Activated CD4-positive, alpha-beta T cell treated with anti-CD3 and anti-CD28 coated beads, Interleukin-2, Interleukin-6, amounts not matched to agents 100 ng/mL and 50 ng/mL, durations not matched to agents 16 hours and 8 hours (primary cell): ENCODE measurements at regions not wholly inside any gene's neighbourhood (a gene's known extent, or its start where the extent isn't known, plus 50 kb on each side); places are given as distances from the start of the nearest gene placed in this dataset.

Experiments used
- DNase-seq: peaks from one replicate; pipeline ENCODE4 v3.0.0-alpha.2; 2020

- no peak for DNase-seq
These were observed 416.4 kb downstream of the TCERG1L start for GRCh38 chr10:130895161-130895560.

DNA sequence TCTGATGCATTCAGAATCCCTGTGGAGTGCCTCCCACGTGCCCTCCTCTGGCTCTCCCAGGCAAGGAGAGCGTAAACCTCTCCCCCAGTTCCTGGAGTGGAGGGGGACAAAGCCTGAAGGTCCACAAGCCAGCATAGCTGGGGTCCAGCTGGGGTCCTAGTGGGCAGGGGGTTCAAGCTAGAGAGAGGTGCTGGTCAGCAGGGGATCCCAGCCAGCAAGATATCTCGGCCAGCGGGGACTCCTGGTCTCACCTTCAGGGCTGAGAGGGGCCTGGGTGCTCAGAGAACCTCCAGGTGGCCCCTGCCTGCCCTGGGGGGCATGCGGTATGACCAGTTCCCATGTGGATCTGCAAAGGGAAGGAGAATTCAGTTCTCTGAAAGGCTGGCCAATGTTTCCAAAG, 413.7 kb downstream of the TCERG1L start:
- DNase-seq: no peak

DNA sequence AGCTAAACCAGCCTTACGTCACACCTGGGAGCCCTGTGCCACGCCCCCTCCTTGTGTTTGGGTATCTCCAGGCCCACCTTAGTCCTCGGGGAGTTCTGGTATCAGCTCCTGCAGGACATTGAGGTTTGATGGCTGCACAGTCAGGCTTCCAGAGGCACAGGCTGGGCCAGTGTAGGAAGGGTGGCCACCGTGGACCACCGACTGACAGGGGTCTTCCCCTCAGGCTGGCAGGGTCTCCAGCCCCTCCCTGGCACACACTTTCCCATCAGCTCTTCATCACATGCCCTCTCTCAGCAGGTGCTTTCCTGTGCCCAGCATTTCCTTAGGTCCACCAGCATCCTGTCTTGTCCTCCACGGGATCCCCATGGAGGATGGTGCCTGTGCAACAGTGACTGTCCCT, 413.1 kb downstream of the TCERG1L start:
- DNase-seq: no peak

- DNase-seq: no peak
These were observed 411.7 kb downstream of the TCERG1L start for GRCh38 chr10:130899856-130900255.

DNA sequence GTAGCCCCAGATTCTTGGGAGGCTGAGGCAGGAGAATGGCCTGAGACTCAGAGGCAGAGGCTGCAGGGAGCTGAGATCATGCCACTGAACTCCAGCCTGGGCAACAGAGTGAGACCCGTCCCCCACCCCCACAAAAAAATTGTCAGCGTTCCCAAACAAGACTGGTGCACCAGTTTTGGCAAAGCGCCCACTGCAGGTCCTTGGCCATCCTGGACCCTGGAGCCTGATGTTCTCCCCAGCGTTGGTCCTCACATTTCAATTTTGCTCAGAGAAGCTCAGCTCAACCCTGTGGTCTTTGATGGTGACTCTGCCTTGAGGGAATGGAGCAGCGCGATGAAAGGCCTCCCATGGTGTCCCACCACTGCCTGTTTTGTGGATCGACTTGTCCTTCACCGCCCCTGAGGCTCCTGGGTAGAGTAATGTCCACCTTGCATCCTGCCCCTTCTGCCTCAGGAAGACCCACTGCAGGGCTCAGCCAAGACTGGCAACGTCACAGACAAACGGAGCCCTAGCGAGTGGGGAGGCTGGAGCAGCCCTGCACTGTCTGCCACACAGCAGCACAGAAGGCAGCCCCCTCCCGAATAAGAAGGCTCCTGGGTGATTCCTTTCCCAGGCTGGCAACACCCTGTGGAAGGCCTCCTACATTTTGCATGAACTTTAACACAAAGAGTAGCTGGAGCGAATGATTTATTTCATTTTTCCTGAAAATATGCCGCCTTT, 410.9 kb downstream of the TCERG1L start:
- DNase-seq: no peak

GRCh38 chr10:130901311-130902165, 410.0 kb downstream of the TCERG1L start:
- DNase-seq: no peak

DNA sequence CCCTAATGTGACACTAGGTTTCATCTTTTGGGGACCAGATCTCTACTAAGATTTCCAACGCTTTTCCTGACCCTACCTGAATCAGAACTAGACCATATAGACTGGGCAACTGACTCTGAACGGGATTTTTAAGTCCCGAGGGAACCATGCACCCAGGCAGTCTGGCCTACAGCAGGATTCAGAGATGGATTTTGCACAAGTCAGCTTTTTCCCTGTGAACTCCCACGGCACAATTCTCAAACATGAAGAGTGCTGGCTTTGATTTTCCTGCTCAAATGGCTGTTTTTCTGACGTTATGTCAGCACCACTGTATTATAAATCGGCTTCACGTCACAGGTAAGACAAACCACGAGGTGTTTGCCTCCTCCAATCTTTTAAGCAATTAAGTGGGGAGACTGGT, 409.1 kb downstream of the TCERG1L start:
- no peak for DNase-seq

DNA sequence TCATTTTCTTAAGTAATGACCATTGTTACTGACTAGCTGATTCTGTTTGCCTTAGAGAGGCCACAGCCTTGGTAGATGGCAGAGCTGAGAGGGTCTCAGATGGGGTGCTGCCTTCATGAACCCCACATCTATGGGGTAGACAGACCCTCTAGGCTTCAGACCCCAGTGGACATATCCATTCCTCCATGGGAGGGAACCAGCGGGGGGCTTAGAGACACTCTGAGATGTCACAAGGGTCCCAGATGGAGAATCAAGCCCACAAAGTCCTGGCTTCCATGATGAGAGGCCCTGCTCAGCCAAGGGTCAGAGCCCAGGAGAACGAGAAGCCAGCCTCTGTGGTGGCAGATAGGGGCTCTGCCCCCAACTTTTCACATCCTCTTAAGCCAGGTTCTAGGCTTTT, 408.6 kb downstream of the TCERG1L start:
- no peak for DNase-seq

DNA sequence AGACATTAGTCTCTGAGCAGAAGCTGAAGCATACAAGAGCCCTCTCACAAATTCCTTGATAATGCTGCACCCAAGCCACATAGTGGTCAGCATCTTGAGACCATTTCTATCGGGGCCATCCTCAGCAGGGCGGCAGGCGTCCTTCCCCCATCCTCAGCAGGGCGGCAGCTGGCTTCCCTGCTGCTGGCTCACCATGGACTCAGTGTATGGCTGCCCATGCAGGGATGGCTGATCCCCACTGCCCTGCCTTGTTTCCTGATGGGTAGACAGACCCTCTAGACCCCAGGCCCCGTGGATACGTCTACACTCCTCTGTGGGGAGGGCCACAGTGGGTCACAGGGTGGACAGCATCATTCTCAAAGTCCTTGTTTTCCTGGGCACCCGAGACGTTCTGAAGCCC, 406.8 kb downstream of the TCERG1L start:
- no peak for DNase-seq

- no peak for DNase-seq
These were observed 406.1 kb downstream of the TCERG1L start for GRCh38 chr10:130905386-130905785.

DNA sequence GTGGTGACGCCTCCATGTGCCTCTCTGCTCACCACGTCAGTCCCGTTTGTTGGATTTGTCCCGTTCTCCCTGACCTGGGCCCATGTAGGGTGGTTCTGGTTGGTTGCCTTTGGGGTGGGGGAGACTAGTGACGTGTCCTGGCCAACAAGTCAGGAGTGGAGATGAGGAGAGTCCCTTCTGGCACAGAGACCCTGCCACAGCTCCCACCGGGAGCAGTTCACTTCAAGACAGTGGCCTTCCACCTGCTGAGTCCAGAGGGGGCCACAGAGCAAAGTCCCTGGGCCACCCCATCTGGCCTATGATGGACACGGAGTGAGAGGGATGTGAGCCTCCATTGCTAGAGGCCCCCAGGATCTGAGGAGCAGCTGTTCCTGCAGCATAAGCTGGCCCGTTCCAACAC, 405.6 kb downstream of the TCERG1L start:
- DNase-seq: no peak

GRCh38 chr10:130910848-130911247, 400.7 kb downstream of the TCERG1L start:
- DNase-seq: no peak

DNA sequence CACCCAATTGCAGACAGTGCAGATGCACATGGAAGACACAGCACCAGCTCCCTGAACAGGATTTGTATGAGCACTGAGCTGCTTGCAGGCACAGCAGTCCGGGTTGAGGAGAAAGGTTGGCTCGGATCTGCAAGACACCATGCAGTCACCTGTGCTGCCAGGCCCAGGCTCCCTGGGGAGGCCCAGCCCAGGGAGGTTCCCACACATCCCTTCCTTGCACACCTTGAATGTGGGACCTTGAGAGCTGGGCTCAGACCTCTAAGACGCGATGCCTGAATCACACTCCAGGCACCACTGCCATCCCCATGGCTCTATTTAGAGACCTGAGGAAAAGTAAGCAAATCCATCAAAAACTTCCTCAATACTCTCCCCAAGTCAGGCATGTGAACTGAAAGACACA, 397.7 kb downstream of the TCERG1L start:
- no peak for DNase-seq

- no peak for DNase-seq
These were observed 397.2 kb downstream of the TCERG1L start for GRCh38 chr10:130914367-130914766.

DNA sequence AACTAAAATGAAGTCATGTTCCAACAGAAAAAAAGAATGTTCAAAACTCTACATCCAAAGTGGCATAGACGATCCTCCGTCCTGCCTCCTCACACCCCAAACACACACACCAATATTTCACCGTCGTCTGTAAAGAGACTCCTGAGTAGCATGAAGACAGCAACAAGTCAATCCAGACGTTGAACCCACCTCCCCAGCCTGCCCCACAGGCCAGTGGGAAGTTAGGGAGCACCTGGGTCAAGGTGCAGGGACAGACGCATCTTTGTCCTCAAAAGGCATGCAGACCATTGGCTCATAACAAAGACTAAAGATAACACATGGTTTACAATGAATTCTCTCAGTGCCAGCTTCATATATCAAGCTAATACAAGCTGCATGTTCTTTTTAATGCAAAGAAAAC, 396.5 kb downstream of the TCERG1L start:
- no peak for DNase-seq

DNA sequence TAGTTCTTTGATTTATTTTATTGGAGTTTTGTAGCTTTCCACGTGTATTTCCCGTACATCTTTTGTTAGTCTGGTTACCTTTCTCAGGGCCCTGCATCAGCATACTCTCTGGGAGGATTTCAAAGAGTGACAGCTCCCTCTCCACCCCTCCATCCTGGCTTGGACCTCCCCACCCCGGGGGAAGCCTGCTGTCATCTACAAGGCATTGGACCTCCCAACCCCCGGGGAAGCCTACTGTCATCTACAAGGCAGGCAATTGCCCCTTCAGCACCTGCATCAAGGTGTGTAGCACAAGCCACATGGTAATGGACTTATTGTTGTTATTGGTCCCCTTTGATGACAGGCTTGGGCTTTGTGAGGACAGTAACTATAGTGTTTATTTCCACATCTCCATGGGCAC, 390.1 kb downstream of the TCERG1L start:
- no peak for DNase-seq

DNA sequence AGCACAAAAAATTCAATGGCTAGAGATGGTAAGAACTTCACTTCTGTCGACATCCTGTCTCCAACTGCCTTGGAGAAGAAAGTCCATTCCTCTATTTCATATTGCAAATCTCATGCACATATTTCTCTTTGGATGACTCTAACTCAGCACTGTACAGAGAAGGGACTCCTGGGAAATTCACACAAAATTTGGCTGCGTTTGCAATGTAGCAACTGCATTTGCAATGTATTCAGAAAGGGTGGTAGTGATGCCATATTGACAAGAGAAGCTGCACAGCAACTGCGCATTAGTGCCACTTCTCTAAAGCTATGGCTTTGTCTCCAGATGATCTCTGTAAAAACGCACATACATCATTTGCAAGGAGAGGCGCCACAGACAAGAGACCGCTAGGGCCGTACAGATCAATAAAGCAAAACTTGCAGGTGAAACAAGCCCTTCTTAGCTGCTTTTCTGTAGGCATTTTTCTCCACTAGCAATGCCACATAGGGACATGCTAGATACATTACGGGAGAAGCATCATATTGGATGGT, 389.5 kb downstream of the TCERG1L start:
- no peak for DNase-seq

GRCh38 chr10:130923596-130923995, 387.9 kb downstream of the TCERG1L start:
- no peak for DNase-seq

GRCh38 chr10:130924138-130924819, 387.2 kb downstream of the TCERG1L start:
- DNase-seq: no peak

DNA sequence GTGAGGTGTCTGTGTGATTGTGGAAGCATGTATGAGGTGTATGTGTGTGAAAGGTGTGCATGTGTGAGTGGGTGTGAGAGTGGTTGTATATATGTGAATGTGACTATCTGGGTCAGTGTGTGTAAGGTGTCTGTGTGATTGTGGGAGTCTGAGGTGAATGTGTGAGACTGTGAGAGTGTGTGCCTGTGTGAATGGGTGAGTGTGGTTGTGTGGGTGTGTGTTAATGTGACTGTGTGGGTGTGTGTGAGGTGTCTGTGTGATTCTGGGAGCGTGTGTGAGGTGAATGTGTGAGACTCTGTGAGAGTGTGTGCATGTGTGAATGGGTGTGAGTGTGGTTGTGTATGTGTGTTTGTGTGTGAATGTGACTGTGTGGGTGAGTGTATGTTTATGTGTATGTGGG, 385.1 kb downstream of the TCERG1L start:
- no peak for DNase-seq

DNA sequence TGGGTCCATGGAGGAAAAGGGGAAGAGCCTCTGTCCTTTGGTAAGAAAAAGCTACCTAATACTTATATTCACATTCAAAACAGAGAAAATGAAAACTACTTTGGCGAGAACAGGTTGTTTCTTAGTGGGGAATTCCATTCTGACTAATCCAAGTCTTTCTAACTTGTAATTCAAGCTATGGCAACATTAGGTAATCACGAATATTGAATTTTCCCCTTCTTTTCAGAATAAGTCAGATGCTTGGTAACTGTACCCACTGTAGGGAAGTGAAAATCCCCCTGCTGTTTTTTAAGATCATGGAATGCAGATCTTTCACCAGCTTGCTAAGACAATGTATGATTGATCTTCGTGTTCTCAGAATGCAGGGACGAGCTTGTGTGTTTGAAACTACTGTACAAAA, 384.4 kb downstream of the TCERG1L start:
- no peak for DNase-seq

- no peak for DNase-seq
These were observed 383.2 kb downstream of the TCERG1L start for GRCh38 chr10:130928306-130928705.
